GM12878 (cell line): ENCODE measurements at regions not wholly inside any gene's neighbourhood (a gene's known extent, or its start where the extent isn't known, plus 50 kb on each side); places are given as distances from the start of the nearest gene placed in this dataset.

ENCODE experiments used
- ATAC-seq: fragments of 200-7000 bp; cut with Tn5 transposase; 3 replicates; pipeline ENCODE4 v1.9.1; 2020; ENCODE audit warnings: mild to moderate bottlenecking, moderate library complexity
- BruUV-seq: library from RNA; stranded (reverse); fragments of 400-500 nt; replicated peaks from 2 replicates; lab custom pipeline; 2021; lab: Mats Ljungman, UMichigan
- CTCF ChIA-PET: fragments of 300-600 bp; sonication (Branson Sonifier 250); formaldehyde crosslinking; extraction: SDS; loops from one replicate; lab custom pipeline; 2021; ENCODE audit warnings: inconsistent platforms; lab: Yijun Ruan, JAX
- POLR2A ChIA-PET: fragments of 350-600 bp; formaldehyde crosslinking; extraction: SDS; loops from one replicate; lab custom pipeline; 2021; ENCODE audit warnings: inconsistent platforms; lab: Charles Lee
- RAD21 ChIA-PET: fragments of 300-600 bp; sonication (Branson Sonifier 250); formaldehyde crosslinking; loops from one replicate; lab custom pipeline; 2023; ENCODE audit warnings: antibody characterized with exemption; ENCODE audit not compliant: unreplicated experiment; lab: Charles Lee
- SMC1A ChIA-PET: fragments of 300-600 bp; sonication (Branson Sonifier 250); formaldehyde crosslinking; loops from one replicate; lab custom pipeline; 2023; ENCODE audit not compliant: unreplicated experiment, uncharacterized antibody; lab: Charles Lee
- DNase-seq: peaks from one replicate; pipeline ENCODE4 v3.0.0-alpha.2; 2011; ENCODE audit warnings: low read depth, low spot score
- FAIRE-seq: peaks from 3 replicates; lab custom pipeline; 2011; peaks lifted over from hg19 to GRCh38; lab: Jason Lieb, UNC
- H2AFZ ChIP-seq: 2 replicates; pipeline ENCODE4 v1.6.0; 2011; ENCODE audit warnings: low read depth, low read length, control low read depth; ENCODE audit not compliant: control insufficient read depth
- H3K27ac ChIP-seq: 2 replicates; pipeline ENCODE4 v1.5.1; 2011; ENCODE audit warnings: control low read depth; ENCODE audit not compliant: control insufficient read depth, insufficient read depth
- H3K27me3 ChIP-seq, 2 experiments: replicated peaks in 1 of 2; 2 replicates each; pipeline versions ENCODE4 v1.6.0 to v1.6.1; 2011; ENCODE audit warnings: low read length in 1 of 2; ENCODE audit not compliant: control insufficient read depth in 2 of 2, insufficient read depth in 2 of 2
- H3K36me3 ChIP-seq, 2 experiments: 2 replicates each; pipeline ENCODE4 v1.5.1; 2011; ENCODE audit warnings: low read length in 1 of 2; ENCODE audit not compliant: control insufficient read depth in 2 of 2, insufficient read depth in 2 of 2
- H3K4me1 ChIP-seq: 2 replicates; pipeline ENCODE4 v1.6.1; 2011; ENCODE audit warnings: mild to moderate bottlenecking, low read length, moderate library complexity, mixed read lengths; ENCODE audit not compliant: control insufficient read depth, insufficient read depth
- H3K4me2 ChIP-seq: 2 replicates; pipeline ENCODE4 v1.6.0; 2011; ENCODE audit warnings: control low read depth; ENCODE audit not compliant: control insufficient read depth, insufficient read depth
- H3K4me3 ChIP-seq: fragments of 200-600 bp; sonication (generic); 2 replicates; pipeline ENCODE4 v1.5.1; 2016
- H3K79me2 ChIP-seq: 2 replicates; pipeline ENCODE4 v1.6.0; 2011; ENCODE audit warnings: low read length; ENCODE audit not compliant: control insufficient read depth, insufficient read depth
- H3K9ac ChIP-seq: 2 replicates; pipeline ENCODE4 v1.8.0; 2011; ENCODE audit warnings: low read length, control low read depth, mixed read lengths; ENCODE audit not compliant: control insufficient read depth, insufficient read depth
- H3K9me3 ChIP-seq: replicated peaks from 3 replicates; pipeline ENCODE4 v1.5.1; 2011; ENCODE audit warnings: mild to moderate bottlenecking, low read length; ENCODE audit not compliant: control insufficient read depth, insufficient read depth
- H4K20me1 ChIP-seq: 2 replicates; pipeline ENCODE4 v1.6.0; 2011; ENCODE audit not compliant: control insufficient read depth, insufficient read depth
- BCL3 ChIP-seq: IDR thresholded peaks from 2 replicates; pipeline ENCODE4 v1.6.1; 2011; ENCODE audit warnings: borderline replicate concordance, low read depth, mild to moderate bottlenecking, moderate library complexity, low read length; ENCODE audit not compliant: insufficient read depth, poor library complexity, severe bottlenecking
- CBX3 ChIP-seq: fragments of 200-600 bp; sonication (generic); IDR thresholded peaks from 2 replicates; pipeline ENCODE4 v1.6.1; 2016; ENCODE audit warnings: low read depth, borderline replicate concordance
- CEBPB ChIP-seq, 2 experiments: fragments of 150-350 bp in 1 of 2; IDR thresholded peaks; 2 replicates each; pipeline ENCODE4 v1.6.1; 2012 to 2014; ENCODE audit warnings: low read depth in 2 of 2, low read length in 2 of 2, borderline replicate concordance in 1 of 2, inconsistent platforms in 1 of 2
- CREB1 ChIP-seq: IDR thresholded peaks from 2 replicates; pipeline ENCODE4 v1.6.1; 2012; ENCODE audit warnings: low read depth, mild to moderate bottlenecking, inconsistent platforms
- EZH2 ChIP-seq: IDR thresholded peaks from 2 replicates; pipeline ENCODE4 v1.6.1; 2012; ENCODE audit warnings: low read depth, mild to moderate bottlenecking, control low read depth, inconsistent platforms, low read length, borderline replicate concordance; ENCODE audit not compliant: control insufficient read depth
- GABPA ChIP-seq: IDR thresholded peaks from 2 replicates; pipeline ENCODE4 v1.6.1; 2014; ENCODE audit warnings: antibody characterized with exemption, low read depth, mild to moderate bottlenecking, inconsistent platforms
- IRF4 ChIP-seq: IDR thresholded peaks from 2 replicates; pipeline ENCODE4 v1.6.1; 2011; ENCODE audit warnings: low read depth, low read length
- MEF2B ChIP-seq: fragments of 450-650 bp; IDR thresholded peaks from 2 replicates; pipeline ENCODE4 v1.6.1; 2018; ENCODE audit warnings: mild to moderate bottlenecking, moderate library complexity; ENCODE audit not compliant: partially characterized antibody, poor library complexity, severe bottlenecking
- MYC ChIP-seq: IDR thresholded peaks from 2 replicates; pipeline ENCODE4 v1.6.1; 2011; ENCODE audit warnings: mild to moderate bottlenecking, low read length, moderate library complexity, inconsistent platforms; ENCODE audit not compliant: insufficient read depth, insufficient replicate concordance, insufficient read length, severe bottlenecking
- NBN ChIP-seq: fragments of 450-650 bp; IDR thresholded peaks from 2 replicates; pipeline ENCODE4 v1.6.1; 2016
- NFXL1 ChIP-seq: fragments of 450-650 bp; IDR thresholded peaks from 2 replicates; pipeline ENCODE4 v1.6.1; 2017; ENCODE audit warnings: antibody characterized with exemption, mild to moderate bottlenecking, borderline replicate concordance
- PAX5 ChIP-seq: IDR thresholded peaks from 2 replicates; pipeline ENCODE4 v1.6.1; 2011; ENCODE audit warnings: low read depth, low read length, borderline replicate concordance
- RFX5 ChIP-seq: IDR thresholded peaks from 2 replicates; pipeline ENCODE4 v1.6.1; 2011; ENCODE audit warnings: low read depth, low read length, improper control_type of control experiment
- SMAD1 ChIP-seq: fragments of 450-650 bp; IDR thresholded peaks from 2 replicates; pipeline ENCODE4 v1.6.1; 2018; ENCODE audit warnings: mild to moderate bottlenecking, low read depth; ENCODE audit not compliant: partially characterized antibody
- SREBF2 ChIP-seq: IDR thresholded peaks from 2 replicates; pipeline ENCODE4 v1.6.1; 2012; ENCODE audit warnings: mild to moderate bottlenecking, low read length
- STAT3 ChIP-seq: IDR thresholded peaks from 2 replicates; pipeline ENCODE4 v1.6.1; 2011; ENCODE audit warnings: low read depth, low read length, improper control_type of control experiment
- WGBS: methylation state at CpG from one replicate; pipeline ENCODE4 v1.1.6; 2016; ENCODE audit warnings: low lambda C conversion rate; ENCODE audit not compliant: insufficient replicate concordance, insufficient coverage; ENCODE audit errors: missing lambda C conversion rate; 5-methylcytosine and 5-hydroxymethylcytosine counted together
- in situ Hi-C: fragments of 300-500 bp; cut with MboI; formaldehyde crosslinking; loops from 9 replicates; pipeline ENCODE4 v1.14.3; 2018; ENCODE audit warnings: mixed read lengths
- intact Hi-C: fragments of 100-400 bp; cut with micrococcal nuclease; formaldehyde crosslinking; loops from one replicate; pipeline ENCODE4 v1.14.2; 2022; ENCODE audit not compliant: unreplicated experiment
- TF ChIP-seq, protein P1 (sequence below): fragments of 150-350 bp; IDR thresholded peaks from 2 replicates; pipeline ENCODE4 v1.6.1; 2014; ENCODE audit warnings: mild to moderate bottlenecking, low read depth, low read length
- TF ChIP-seq, protein P2 (sequence below): fragments of 450-650 bp; IDR thresholded peaks from 2 replicates; pipeline ENCODE4 v1.6.1; 2017; ENCODE audit warnings: mild to moderate bottlenecking, moderate library complexity

- TF ChIP-seq PAX5 (no peak), MEF2B (no peak), CREB1 (no peak), STAT3 (no peak), BCL3 (no peak)
- TF ChIP-seq, protein P1, sequence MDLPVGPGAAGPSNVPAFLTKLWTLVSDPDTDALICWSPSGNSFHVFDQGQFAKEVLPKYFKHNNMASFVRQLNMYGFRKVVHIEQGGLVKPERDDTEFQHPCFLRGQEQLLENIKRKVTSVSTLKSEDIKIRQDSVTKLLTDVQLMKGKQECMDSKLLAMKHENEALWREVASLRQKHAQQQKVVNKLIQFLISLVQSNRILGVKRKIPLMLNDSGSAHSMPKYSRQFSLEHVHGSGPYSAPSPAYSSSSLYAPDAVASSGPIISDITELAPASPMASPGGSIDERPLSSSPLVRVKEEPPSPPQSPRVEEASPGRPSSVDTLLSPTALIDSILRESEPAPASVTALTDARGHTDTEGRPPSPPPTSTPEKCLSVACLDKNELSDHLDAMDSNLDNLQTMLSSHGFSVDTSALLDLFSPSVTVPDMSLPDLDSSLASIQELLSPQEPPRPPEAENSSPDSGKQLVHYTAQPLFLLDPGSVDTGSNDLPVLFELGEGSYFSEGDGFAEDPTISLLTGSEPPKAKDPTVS: no peak
Observed at GRCh38 chr4:33437406-33437805, 2717.2 kb downstream of the PCDH7 start (continued).

DNA sequence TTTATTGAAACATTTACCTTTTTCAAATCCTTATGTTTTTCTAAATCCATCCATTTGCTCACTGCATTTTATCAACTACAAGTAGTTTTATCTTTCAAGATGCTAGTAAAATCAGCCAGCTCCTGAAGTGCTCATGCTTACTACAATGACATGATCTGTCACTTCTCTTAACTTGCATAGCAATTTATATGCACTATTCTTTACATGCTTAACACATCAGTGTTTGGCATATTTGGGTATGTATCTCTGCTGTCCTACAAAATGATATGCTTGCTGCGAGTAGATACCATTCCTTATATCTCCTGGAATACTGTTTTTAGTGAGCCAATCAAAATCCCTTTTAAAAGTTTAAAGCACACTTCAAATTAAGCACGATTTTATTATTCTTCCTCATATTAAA, 2726.8 kb downstream of the PCDH7 start:
- Histone ChIP-seq H3K27ac (no peak overlapping the region), H3K27me3 (no peaks in the 10 kb centered on the region), H3K79me2 (no peaks in the 10 kb centered on the region), H3K9ac (no peak overlapping the region), H3K36me3 (no peaks in the 10 kb centered on the region), H3K4me1 (no peaks in the 10 kb centered on the region), H4K20me1 (no peaks in the 10 kb centered on the region), H3K9me3 (no peaks in the 10 kb centered on the region), H3K4me2 (no peak overlapping the region), H3K4me3 (no peak overlapping the region), H2AFZ (no peak overlapping the region)
- ChIA-PET CTCF (no interaction called here), SMC1A (interaction anchor here (1.0 to 1.4 kb wide), 2 partner anchors 10 to 164 kb away, joined by 3 read pairs; no protein-coding TSS in a partner anchor), RAD21 (no interaction called here), POLR2A (no interaction called here)
- DNase-seq (no peak), ATAC-seq (no peak), FAIRE-seq (no peak)
- 0% methylated on average over 2 of the region's 2 CpGs for WGBS
- intact Hi-C loops: no loop called here
- no TSS peak for BruUV-seq
- in situ Hi-C loops: no loop called here
- TF ChIP-seq SREBF2 (no peak), EZH2 (no peak), NFXL1 (no peak), NBN (no peak), IRF4 (no peak), CEBPB (IDR thresholded peaks at IDR 0.05; ENCODE audit: borderline replicate concordance in 1 of 2, low read depth in 2 of 2, low read length in 2 of 2) (no peak), SMAD1 (no peak), CBX3 (no peak), GABPA (no peak), MYC (no peak), RFX5 (no peak)
- TF ChIP-seq, protein P2, sequence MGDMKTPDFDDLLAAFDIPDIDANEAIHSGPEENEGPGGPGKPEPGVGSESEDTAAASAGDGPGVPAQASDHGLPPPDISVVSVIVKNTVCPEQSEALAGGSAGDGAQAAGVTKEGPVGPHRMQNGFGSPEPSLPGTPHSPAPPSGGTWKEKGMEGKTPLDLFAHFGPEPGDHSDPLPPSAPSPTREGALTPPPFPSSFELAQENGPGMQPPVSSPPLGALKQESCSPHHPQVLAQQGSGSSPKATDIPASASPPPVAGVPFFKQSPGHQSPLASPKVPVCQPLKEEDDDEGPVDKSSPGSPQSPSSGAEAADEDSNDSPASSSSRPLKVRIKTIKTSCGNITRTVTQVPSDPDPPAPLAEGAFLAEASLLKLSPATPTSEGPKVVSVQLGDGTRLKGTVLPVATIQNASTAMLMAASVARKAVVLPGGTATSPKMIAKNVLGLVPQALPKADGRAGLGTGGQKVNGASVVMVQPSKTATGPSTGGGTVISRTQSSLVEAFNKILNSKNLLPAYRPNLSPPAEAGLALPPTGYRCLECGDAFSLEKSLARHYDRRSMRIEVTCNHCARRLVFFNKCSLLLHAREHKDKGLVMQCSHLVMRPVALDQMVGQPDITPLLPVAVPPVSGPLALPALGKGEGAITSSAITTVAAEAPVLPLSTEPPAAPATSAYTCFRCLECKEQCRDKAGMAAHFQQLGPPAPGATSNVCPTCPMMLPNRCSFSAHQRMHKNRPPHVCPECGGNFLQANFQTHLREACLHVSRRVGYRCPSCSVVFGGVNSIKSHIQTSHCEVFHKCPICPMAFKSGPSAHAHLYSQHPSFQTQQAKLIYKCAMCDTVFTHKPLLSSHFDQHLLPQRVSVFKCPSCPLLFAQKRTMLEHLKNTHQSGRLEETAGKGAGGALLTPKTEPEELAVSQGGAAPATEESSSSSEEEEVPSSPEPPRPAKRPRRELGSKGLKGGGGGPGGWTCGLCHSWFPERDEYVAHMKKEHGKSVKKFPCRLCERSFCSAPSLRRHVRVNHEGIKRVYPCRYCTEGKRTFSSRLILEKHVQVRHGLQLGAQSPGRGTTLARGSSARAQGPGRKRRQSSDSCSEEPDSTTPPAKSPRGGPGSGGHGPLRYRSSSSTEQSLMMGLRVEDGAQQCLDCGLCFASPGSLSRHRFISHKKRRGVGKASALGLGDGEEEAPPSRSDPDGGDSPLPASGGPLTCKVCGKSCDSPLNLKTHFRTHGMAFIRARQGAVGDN: no peak
